ENCODE measurements at regions not wholly inside any gene's neighbourhood (a gene's known extent, or its start where the extent isn't known, plus 50 kb on each side); places are given as distances from the start of the nearest gene placed in this dataset.

- H3K36me3 ChIP-seq (ENCODE audit: insufficient read depth, low read length), result no peaks in the 10 kb centered on the region
- no peak overlapping the region for H3K9ac ChIP-seq (ENCODE audit: low read depth, low read length)
- H3K4me3 ChIP-seq (ENCODE audit: low read depth in 1 of 2, low read length in 2 of 2), result no peak overlapping the region
- ATAC-seq (ENCODE audit: insufficient read depth, low read depth) (no peak), DNase-seq (no peak)
- no peaks in the 10 kb centered on the region for H3K9me3 ChIP-seq (ENCODE audit: insufficient read depth, low read length, severe bottlenecking)
- no peaks in the 10 kb centered on the region for H3K79me2 ChIP-seq (ENCODE audit: insufficient read depth, low read length)
- no peak overlapping the region for H3K4me2 ChIP-seq (ENCODE audit: insufficient read depth, low read length)
- TF ChIP-seq EZH2 (IDR thresholded peaks at IDR 0.05; ENCODE audit: borderline replicate concordance, low read depth, low read length, severe bottlenecking) (no peak), CTCF (IDR thresholded peaks at IDR 0.05; ENCODE audit: borderline replicate concordance, extremely low read depth, low read length, poor library complexity, severe bottlenecking) (no peak)
- no peaks in the 10 kb centered on the region for H4K20me1 ChIP-seq (ENCODE audit: insufficient read depth, low read length)
- peaks cover 19% of the 10 kb centered on the region for H3K27me3 ChIP-seq (ENCODE audit: insufficient read depth, low read length, poor library complexity)
- H3K4me1 ChIP-seq (ENCODE audit: insufficient read depth, low read length), result no peaks in the 10 kb centered on the region
- H2AFZ ChIP-seq (ENCODE audit: low read depth, low read length), result no peak overlapping the region
- H3K27ac ChIP-seq (ENCODE audit: low read length), result no peak overlapping the region
Observed at GRCh38 chr2:200736646-200737274, 75.0 kb upstream of the BZW1 start.

GRCh38 chr2:200737585-200737984 lies 74.1 kb upstream of the BZW1 start:
- Histone ChIP-seq H3K4me3 (ENCODE audit: low read depth in 1 of 2, low read length in 2 of 2) (no peak overlapping the region), H3K27ac (ENCODE audit: low read length) (no peak overlapping the region), H2AFZ (ENCODE audit: low read depth, low read length) (no peak overlapping the region; the same call in 1 of the 2 replicates), H3K36me3 (ENCODE audit: insufficient read depth, low read length) (no peaks in the 10 kb centered on the region), H3K9me3 (ENCODE audit: insufficient read depth, low read length, severe bottlenecking) (no peaks in the 10 kb centered on the region), H4K20me1 (ENCODE audit: insufficient read depth, low read length) (no peaks in the 10 kb centered on the region), H3K79me2 (ENCODE audit: insufficient read depth, low read length) (no peaks in the 10 kb centered on the region), H3K27me3 (ENCODE audit: insufficient read depth, low read length, poor library complexity) (peaks cover 16% of the 10 kb centered on the region), H3K4me1 (ENCODE audit: insufficient read depth, low read length) (no peaks in the 10 kb centered on the region), H3K4me2 (ENCODE audit: insufficient read depth, low read length) (no peak overlapping the region), H3K9ac (ENCODE audit: low read depth, low read length) (no peak overlapping the region)
- ATAC-seq (ENCODE audit: insufficient read depth, low read depth) (no peak), DNase-seq (no peak)
- TF ChIP-seq EZH2 (IDR thresholded peaks at IDR 0.05; ENCODE audit: borderline replicate concordance, low read depth, low read length, severe bottlenecking), result no peak
- no peak for TF ChIP-seq CTCF (IDR thresholded peaks at IDR 0.05; ENCODE audit: borderline replicate concordance, extremely low read depth, low read length, poor library complexity, severe bottlenecking)

GRCh38 chr2:200738590-200738989 lies 73.1 kb upstream of the BZW1 start:
- Histone ChIP-seq H3K27ac (ENCODE audit: low read length) (no peak overlapping the region), H4K20me1 (ENCODE audit: insufficient read depth, low read length) (no peaks in the 10 kb centered on the region), H3K4me1 (ENCODE audit: insufficient read depth, low read length) (no peaks in the 10 kb centered on the region), H2AFZ (ENCODE audit: low read depth, low read length) (no peak overlapping the region), H3K4me2 (ENCODE audit: insufficient read depth, low read length) (no peak overlapping the region), H3K79me2 (ENCODE audit: insufficient read depth, low read length) (no peaks in the 10 kb centered on the region), H3K9me3 (ENCODE audit: insufficient read depth, low read length, severe bottlenecking) (no peaks in the 10 kb centered on the region), H3K36me3 (ENCODE audit: insufficient read depth, low read length) (no peaks in the 10 kb centered on the region), H3K4me3 (ENCODE audit: low read depth in 1 of 2, low read length in 2 of 2) (no peak overlapping the region), H3K27me3 (ENCODE audit: insufficient read depth, low read length, poor library complexity) (peaks cover 12% of the 10 kb centered on the region), H3K9ac (ENCODE audit: low read depth, low read length) (no peak overlapping the region)
- DNase-seq (no peak), ATAC-seq (ENCODE audit: insufficient read depth, low read depth) (no peak)
- TF ChIP-seq EZH2 (IDR thresholded peaks at IDR 0.05; ENCODE audit: borderline replicate concordance, low read depth, low read length, severe bottlenecking), result no peak
- TF ChIP-seq CTCF (IDR thresholded peaks at IDR 0.05; ENCODE audit: borderline replicate concordance, extremely low read depth, low read length, poor library complexity, severe bottlenecking), result no peak

Measured in DND-41 (cell line).